EL (cell line): ENCODE measurements at regions not wholly inside any gene's neighbourhood (a gene's known extent, or its start where the extent isn't known, plus 50 kb on each side); places are given as distances from the start of the nearest gene placed in this dataset.
A peak's percentile ranks its signal among the peaks of the same experiment; 100 is the strongest.

Source experiments
- DNase-seq: peaks from one replicate; pipeline ENCODE4 v3.0.0-alpha.2; 2016

- DNase-seq, result no peak
Observed at GRCh38 chr15:39365873-39366272, 215.0 kb upstream of the THBS1 start.

- peak; percentile 17 for DNase-seq
Observed at GRCh38 chr15:39367596-39367995, 213.3 kb upstream of the THBS1 start.

GRCh38 chr15:39369768-39370167 lies 211.1 kb upstream of the THBS1 start:
- no peak for DNase-seq

GRCh38 chr15:39376371-39376909 lies 204.4 kb upstream of the THBS1 start:
- no peak for DNase-seq

GRCh38 chr15:39381517-39381916 lies 199.4 kb upstream of the THBS1 start:
- peak; percentile 43 for DNase-seq

GRCh38 chr15:39388118-39388517 lies 192.8 kb upstream of the THBS1 start:
- DNase-seq, result no peak

- DNase-seq, result peak; percentile 39
Observed at GRCh38 chr15:39391230-39391629, 189.6 kb upstream of the THBS1 start.

- no peak for DNase-seq
Observed at GRCh38 chr15:39392469-39393047, 188.3 kb upstream of the THBS1 start.

GRCh38 chr15:39393575-39394335 lies 187.1 kb upstream of the THBS1 start:
- DNase-seq, result peak; percentile 6

- no peak for DNase-seq
Observed at GRCh38 chr15:39394496-39394895, 186.4 kb upstream of the THBS1 start.

- no peak for DNase-seq
Observed at GRCh38 chr15:39396979-39397615, 183.8 kb upstream of the THBS1 start.

- DNase-seq, result no peak
Observed at GRCh38 chr15:39397883-39398282, 183.0 kb upstream of the THBS1 start.

- no peak for DNase-seq
Observed at GRCh38 chr15:39399600-39399999, 181.3 kb upstream of the THBS1 start.

- DNase-seq, result no peak
Observed at GRCh38 chr15:39400002-39400401, 180.9 kb upstream of the THBS1 start.

GRCh38 chr15:39400821-39401550 lies 179.9 kb upstream of the THBS1 start:
- DNase-seq, result peak; percentile 21

GRCh38 chr15:39403640-39404117 lies 177.2 kb upstream of the THBS1 start:
- DNase-seq, result peak; percentile 88

- DNase-seq, result peak; percentile 99
Observed at GRCh38 chr15:39404767-39405181, 176.1 kb upstream of the THBS1 start.

GRCh38 chr15:39406485-39406884 lies 174.4 kb upstream of the THBS1 start:
- no peak for DNase-seq

- DNase-seq, result peak; percentile 56
Observed at GRCh38 chr15:39407116-39407515, 173.8 kb upstream of the THBS1 start.

GRCh38 chr15:39409876-39410530 lies 170.9 kb upstream of the THBS1 start:
- no peak for DNase-seq

GRCh38 chr15:39411102-39411989 lies 169.5 kb upstream of the THBS1 start:
- no peak for DNase-seq
